ENCODE measurements at regions not wholly inside any gene's neighbourhood (a gene's known extent, or its start where the extent isn't known, plus 50 kb on each side); places are given as distances from the start of the nearest gene placed in this dataset.

DNA sequence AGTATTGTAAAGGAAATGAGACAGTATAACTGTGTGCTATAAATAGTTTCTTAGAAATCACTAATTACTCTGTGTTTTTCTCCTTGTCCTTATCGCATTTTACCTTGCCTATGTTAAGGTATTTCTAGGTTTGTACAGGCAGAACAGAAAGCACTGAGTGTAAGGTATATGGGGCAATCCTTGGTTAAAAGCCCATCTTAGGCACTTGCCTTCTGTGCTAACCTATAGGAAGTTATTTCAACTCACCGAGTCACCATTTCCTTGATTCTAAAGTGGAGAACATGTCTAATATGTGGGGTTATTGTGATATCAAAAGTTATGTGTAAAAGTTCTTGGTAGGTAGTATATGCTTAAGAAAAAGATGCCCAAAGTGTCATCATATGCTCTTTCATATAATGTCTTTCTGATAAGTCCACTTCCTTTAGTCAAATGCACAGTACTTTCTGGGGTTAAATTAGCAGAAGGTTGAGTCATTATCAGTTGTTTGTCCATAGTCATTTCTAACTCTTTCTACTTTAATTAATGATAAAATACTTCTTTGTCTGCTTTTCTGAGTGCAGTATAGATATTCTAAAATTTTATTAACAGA lies 276.4 kb downstream of the UTRN start:
- Histone ChIP-seq H3F3A (replicated peaks; ENCODE audit: low read depth) (no peaks in the 10 kb centered on the region), H2AFZ (no peak overlapping the region), H3K36me3 (ENCODE audit: insufficient read depth) (peaks cover 5% of the 10 kb centered on the region; the same call in 1 of the 2 replicates), H3K79me2 (replicated peaks; ENCODE audit: insufficient read depth) (no peaks in the 10 kb centered on the region), H3K4me3 (no peak overlapping the region), H3K4me2 (no peak overlapping the region), H3K9me2 (ENCODE audit: insufficient read depth) (peaks cover 13% of the 10 kb centered on the region; the same call in 1 of the 2 replicates), H3K4me1 (ENCODE audit: insufficient read depth) (no peaks in the 10 kb centered on the region), H3K27ac (ENCODE audit: low read depth) (no peak overlapping the region), H4K20me1 (replicated peaks; ENCODE audit: insufficient read depth) (no peaks in the 10 kb centered on the region), H3K27me3 (ENCODE audit: insufficient read depth) (no peaks in the 10 kb centered on the region)
- peaks cover 6% of the 10 kb centered on the region; the same call in 2 of the 3 replicates for H3K36me3 Mint-ChIP-seq (ENCODE audit: low read depth)
- H3K27me3 Mint-ChIP-seq (ENCODE audit: insufficient read depth, low read depth, poor library complexity), result no peaks in the 10 kb centered on the region
- no peak for ATAC-seq
- no peak for DNase-seq (ENCODE audit: low spot score)
- H3K4me3 Mint-ChIP-seq, result no peak overlapping the region
- no peaks in the 10 kb centered on the region for H3K4me1 Mint-ChIP-seq
- no peak overlapping the region for H3K27ac Mint-ChIP-seq
- no peaks in the 10 kb centered on the region; the same call in 2 of the 3 replicates for H3K9me3 Mint-ChIP-seq
- TF ChIP-seq, protein P1, sequence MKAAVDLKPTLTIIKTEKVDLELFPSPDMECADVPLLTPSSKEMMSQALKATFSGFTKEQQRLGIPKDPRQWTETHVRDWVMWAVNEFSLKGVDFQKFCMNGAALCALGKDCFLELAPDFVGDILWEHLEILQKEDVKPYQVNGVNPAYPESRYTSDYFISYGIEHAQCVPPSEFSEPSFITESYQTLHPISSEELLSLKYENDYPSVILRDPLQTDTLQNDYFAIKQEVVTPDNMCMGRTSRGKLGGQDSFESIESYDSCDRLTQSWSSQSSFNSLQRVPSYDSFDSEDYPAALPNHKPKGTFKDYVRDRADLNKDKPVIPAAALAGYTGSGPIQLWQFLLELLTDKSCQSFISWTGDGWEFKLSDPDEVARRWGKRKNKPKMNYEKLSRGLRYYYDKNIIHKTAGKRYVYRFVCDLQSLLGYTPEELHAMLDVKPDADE (IDR thresholded peaks at IDR 0.05), result no peak
- TF ChIP-seq POLR2AphosphoS5 (IDR thresholded peaks at IDR 0.05; ENCODE audit: low read depth) (no peak), ZNF114 (CRISPR knock-in tag; IDR thresholded peaks at IDR 0.05) (no peak), EZH2 (IDR thresholded peaks at IDR 0.05; ENCODE audit: low read depth, unreplicated experiment) (no peak), CREB1 (CRISPR knock-in tag; IDR thresholded peaks at IDR 0.05; ENCODE audit: low read depth) (no peak), NANOG (IDR thresholded peaks at IDR 0.05; ENCODE audit: borderline replicate concordance) (no peak), STAT1 (IDR thresholded peaks at IDR 0.05; ENCODE audit: unreplicated experiment) (no peak), JUNB (IDR thresholded peaks at IDR 0.05; ENCODE audit: unreplicated experiment) (no peak), ZNF331 (CRISPR knock-in tag; IDR thresholded peaks at IDR 0.05; ENCODE audit: low read depth) (no peak)

DNA sequence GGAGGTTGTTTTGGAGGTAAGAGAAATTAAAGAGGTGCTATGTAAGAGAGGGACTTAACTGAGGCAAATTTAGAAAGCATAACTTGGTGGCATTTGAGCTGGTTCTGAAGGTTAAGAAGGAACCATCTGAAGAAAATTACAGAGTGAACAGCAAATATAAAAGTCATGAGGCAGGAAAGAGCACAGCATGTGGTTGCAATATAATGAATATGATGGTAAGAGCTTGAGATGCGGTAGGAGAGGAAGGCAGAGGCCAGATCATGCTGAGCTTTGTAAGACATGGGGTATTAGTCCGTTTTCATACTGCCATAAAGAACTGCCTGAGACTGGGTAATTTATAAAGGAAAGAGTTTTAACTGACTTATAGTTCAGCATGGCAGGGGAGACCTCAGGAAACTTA lies 279.1 kb downstream of the UTRN start:
- H3K36me3 Mint-ChIP-seq (ENCODE audit: low read depth), result peaks cover 3% of the 10 kb centered on the region; the same call in 2 of the 3 replicates
- Histone ChIP-seq H3K27ac (ENCODE audit: low read depth) (no peak overlapping the region), H3K36me3 (ENCODE audit: insufficient read depth) (peaks cover 5% of the 10 kb centered on the region; the same call in 1 of the 2 replicates), H3F3A (replicated peaks; ENCODE audit: low read depth) (no peaks in the 10 kb centered on the region), H2AFZ (no peak overlapping the region), H3K79me2 (replicated peaks; ENCODE audit: insufficient read depth) (no peaks in the 10 kb centered on the region), H3K4me1 (ENCODE audit: insufficient read depth) (no peaks in the 10 kb centered on the region), H3K27me3 (ENCODE audit: insufficient read depth) (no peaks in the 10 kb centered on the region), H3K4me2 (no peak overlapping the region), H3K4me3 (no peak overlapping the region), H4K20me1 (replicated peaks; ENCODE audit: insufficient read depth) (no peaks in the 10 kb centered on the region), H3K9me2 (ENCODE audit: insufficient read depth) (peaks cover 13% of the 10 kb centered on the region; the same call in 1 of the 2 replicates)
- no peak for DNase-seq (ENCODE audit: low spot score)
- no peaks in the 10 kb centered on the region for H3K27me3 Mint-ChIP-seq (ENCODE audit: insufficient read depth, low read depth, poor library complexity)
- H3K9me3 Mint-ChIP-seq, result no peaks in the 10 kb centered on the region; the same call in 2 of the 3 replicates
- H3K4me1 Mint-ChIP-seq, result no peaks in the 10 kb centered on the region
- H3K4me3 Mint-ChIP-seq, result no peak overlapping the region
- H3K27ac Mint-ChIP-seq, result no peak overlapping the region
- ATAC-seq, result no peak
- TF ChIP-seq CREB1 (CRISPR knock-in tag; IDR thresholded peaks at IDR 0.05; ENCODE audit: low read depth) (no peak), ZNF114 (CRISPR knock-in tag; IDR thresholded peaks at IDR 0.05) (no peak), JUNB (IDR thresholded peaks at IDR 0.05; ENCODE audit: unreplicated experiment) (no peak), EZH2phosphoT487 (IDR thresholded peaks at IDR 0.05; ENCODE audit: unreplicated experiment) (no peak), STAT1 (IDR thresholded peaks at IDR 0.05; ENCODE audit: unreplicated experiment) (no peak), EZH2 (IDR thresholded peaks at IDR 0.05; ENCODE audit: low read depth, unreplicated experiment) (no peak), ZNF331 (CRISPR knock-in tag; IDR thresholded peaks at IDR 0.05; ENCODE audit: low read depth) (no peak), POLR2AphosphoS5 (IDR thresholded peaks at IDR 0.05; ENCODE audit: low read depth) (no peak)
- TF ChIP-seq, protein P1 (IDR thresholded peaks at IDR 0.05), result no peak
- TF ChIP-seq, protein P2, sequence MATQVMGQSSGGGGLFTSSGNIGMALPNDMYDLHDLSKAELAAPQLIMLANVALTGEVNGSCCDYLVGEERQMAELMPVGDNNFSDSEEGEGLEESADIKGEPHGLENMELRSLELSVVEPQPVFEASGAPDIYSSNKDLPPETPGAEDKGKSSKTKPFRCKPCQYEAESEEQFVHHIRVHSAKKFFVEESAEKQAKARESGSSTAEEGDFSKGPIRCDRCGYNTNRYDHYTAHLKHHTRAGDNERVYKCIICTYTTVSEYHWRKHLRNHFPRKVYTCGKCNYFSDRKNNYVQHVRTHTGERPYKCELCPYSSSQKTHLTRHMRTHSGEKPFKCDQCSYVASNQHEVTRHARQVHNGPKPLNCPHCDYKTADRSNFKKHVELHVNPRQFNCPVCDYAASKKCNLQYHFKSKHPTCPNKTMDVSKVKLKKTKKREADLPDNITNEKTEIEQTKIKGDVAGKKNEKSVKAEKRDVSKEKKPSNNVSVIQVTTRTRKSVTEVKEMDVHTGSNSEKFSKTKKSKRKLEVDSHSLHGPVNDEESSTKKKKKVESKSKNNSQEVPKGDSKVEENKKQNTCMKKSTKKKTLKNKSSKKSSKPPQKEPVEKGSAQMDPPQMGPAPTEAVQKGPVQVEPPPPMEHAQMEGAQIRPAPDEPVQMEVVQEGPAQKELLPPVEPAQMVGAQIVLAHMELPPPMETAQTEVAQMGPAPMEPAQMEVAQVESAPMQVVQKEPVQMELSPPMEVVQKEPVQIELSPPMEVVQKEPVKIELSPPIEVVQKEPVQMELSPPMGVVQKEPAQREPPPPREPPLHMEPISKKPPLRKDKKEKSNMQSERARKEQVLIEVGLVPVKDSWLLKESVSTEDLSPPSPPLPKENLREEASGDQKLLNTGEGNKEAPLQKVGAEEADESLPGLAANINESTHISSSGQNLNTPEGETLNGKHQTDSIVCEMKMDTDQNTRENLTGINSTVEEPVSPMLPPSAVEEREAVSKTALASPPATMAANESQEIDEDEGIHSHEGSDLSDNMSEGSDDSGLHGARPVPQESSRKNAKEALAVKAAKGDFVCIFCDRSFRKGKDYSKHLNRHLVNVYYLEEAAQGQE (IDR thresholded peaks at IDR 0.05; ENCODE audit: unreplicated experiment), result no peak
- TF ChIP-seq, protein P3, sequence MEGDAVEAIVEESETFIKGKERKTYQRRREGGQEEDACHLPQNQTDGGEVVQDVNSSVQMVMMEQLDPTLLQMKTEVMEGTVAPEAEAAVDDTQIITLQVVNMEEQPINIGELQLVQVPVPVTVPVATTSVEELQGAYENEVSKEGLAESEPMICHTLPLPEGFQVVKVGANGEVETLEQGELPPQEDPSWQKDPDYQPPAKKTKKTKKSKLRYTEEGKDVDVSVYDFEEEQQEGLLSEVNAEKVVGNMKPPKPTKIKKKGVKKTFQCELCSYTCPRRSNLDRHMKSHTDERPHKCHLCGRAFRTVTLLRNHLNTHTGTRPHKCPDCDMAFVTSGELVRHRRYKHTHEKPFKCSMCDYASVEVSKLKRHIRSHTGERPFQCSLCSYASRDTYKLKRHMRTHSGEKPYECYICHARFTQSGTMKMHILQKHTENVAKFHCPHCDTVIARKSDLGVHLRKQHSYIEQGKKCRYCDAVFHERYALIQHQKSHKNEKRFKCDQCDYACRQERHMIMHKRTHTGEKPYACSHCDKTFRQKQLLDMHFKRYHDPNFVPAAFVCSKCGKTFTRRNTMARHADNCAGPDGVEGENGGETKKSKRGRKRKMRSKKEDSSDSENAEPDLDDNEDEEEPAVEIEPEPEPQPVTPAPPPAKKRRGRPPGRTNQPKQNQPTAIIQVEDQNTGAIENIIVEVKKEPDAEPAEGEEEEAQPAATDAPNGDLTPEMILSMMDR (conservative IDR thresholded peaks at IDR 0.05; ENCODE audit: low read depth in 2 of 2), result no peak

All from GM23338 (cell line).